GM18867 (cell line): ENCODE measurements at regions not wholly inside any gene's neighbourhood (a gene's known extent, or its start where the extent isn't known, plus 50 kb on each side); places are given as distances from the start of the nearest gene placed in this dataset.

Source experiments
- ATAC-seq: cut with Tn5 transposase; IDR thresholded peaks from one replicate; pipeline ENCODE4 v1.9.1; 2021; ENCODE audit warnings: mild to moderate bottlenecking, moderate library complexity; ENCODE audit not compliant: unreplicated experiment

DNA sequence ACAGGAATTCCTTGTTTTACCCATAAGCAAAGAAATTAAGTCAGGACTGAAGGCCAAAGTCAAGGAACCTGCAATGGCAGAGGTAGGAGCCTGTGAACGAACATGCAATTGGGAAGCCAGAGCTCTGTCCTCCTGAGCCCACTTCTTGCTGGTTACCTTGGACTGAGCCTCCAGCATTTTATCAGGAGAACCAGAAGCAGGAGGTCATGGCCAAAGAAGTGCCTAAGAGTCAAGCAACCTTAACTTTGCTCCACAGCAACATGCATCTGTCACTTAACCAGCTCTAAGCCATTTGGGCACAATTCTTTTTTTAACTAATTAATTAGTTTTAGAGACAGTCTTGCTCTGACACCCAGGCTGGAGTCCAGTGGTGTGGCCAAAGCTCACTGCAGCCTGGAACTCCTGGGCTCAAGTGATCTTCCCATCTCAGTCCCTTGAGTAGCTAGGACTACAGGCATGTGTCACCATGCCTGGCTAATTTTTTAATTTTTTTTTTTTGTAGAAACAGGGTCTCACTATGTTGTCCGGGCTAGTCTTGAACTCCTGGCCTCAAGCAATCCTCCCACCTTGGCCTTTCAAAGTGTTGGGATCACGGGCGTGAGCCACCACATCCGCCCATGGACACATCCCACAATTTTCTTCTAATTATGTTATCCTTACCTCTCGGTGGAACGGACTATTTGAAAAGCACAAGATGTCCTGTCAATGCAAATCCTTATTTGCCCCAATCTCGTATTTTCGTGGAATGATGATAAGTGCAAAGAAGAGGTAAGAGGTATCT lies 334.2 kb downstream of the CD83 start:
- ATAC-seq, result no peak

DNA sequence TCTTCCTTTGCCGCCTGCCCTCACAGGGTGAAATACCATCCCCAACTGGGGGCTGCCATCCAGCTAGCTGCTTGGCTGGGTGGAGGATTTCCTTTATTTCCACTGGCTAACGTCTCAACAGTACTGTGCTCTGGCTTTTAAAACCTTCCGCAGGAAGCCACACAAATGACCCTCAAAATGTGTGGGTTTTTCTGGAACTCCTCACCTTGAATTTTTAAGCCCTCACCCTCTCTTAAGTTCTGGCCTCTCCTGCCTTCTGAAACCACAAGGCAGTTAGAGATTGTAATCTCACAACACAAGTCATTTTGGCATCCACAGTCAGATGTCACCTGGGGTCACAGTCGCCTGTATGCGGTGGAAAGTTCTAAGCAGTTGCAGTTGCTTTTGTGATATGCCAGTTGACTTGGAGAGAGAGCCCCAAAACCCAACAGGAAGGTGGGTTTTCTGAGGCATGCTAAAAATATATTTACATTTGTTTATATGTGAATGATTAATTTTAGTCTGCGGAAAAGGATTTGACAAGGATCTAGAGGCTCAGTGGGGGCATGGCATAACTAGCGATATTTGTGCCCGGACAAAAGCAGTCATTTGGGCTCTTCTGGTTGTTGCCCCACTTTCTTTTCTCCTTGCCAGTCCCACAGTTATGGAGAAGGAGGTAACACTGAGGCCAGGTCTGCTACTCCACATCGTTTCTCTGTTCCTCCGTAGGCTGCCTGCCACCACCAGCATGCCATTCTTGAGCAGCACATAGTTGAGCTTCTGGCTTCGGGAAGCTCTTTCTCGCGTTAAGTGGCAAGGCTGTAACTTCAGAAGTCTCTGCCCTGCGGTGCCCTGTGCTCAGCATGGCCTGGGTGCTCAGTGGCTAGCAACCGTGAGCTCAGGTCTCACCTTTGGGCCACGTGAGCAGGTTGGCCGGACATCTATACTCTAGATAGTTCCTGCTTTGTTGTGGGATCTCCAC lies 335.3 kb downstream of the CD83 start:
- no peak for ATAC-seq

- ATAC-seq, result no peak
Observed at GRCh38 chr6:14453712-14454472, 336.3 kb downstream of the CD83 start.

- no peak for ATAC-seq
Observed at GRCh38 chr6:14454473-14454775, 336.9 kb downstream of the CD83 start.

GRCh38 chr6:14455427-14455826 lies 337.9 kb downstream of the CD83 start:
- no peak for ATAC-seq

GRCh38 chr6:14455876-14456648 lies 338.5 kb downstream of the CD83 start:
- no peak for ATAC-seq

DNA sequence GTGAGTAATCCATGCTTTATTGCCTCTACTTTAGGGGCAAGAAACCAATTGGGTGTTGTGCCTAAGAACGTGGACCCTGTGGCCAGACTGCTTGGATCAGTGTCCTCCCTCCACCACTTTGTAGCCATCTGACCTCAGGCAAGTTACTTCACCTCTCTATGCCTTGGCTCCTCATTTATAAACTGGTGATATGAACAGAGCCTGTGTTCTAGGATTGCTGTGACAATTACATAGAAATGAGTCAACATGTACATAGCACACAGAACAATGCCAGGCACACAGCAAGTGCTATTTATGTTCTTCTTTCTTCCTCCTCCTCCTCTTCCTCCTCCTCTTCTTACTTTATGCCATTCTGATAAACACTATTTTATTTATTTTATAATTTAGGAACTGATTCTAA lies 339.4 kb downstream of the CD83 start:
- no peak for ATAC-seq

DNA sequence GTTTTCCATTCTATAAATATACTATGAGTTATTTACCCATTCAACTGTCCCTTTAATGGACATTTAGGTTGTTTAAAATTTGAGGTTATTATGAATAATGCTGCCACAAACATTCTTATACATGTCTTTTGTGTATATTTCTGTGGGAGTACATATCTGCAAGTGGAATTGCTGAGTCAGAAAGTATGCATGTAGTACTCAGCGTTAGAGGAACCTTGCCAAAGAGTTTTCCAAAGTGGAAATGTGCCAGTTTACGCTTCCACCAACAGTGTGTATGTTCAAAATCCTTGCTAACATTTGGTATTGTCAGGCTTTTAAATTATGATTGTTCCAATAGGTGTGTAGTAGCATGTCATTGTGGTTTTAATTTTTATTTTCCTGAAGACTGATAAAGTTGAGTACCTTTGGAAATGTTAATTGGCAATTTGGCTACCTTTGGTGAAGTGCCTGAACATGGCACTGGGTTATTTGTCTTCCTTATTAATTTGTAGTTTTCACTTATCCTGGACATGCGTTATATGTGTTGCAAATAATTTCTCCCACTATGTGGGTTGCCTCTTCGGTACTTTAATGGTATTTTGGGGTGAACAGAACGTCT lies 341.2 kb downstream of the CD83 start:
- no peak for ATAC-seq

DNA sequence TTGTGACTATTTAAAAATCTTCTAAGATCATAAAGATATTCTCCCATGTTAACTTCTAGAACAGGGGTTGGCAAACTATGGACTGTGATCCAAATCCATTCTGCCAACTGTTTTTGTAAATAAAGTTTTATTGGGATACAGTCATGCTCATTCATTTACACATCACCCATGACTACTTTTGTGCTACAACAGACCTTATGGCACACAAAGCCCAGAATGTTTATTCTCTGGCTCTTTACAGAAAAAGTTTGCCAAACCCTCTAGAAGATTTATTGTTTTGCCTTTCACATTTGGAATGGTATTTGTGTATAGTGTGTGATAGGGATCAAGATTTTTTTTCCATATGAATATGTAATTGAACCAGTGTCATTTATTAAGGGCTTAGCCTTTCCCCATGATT lies 341.7 kb downstream of the CD83 start:
- no peak for ATAC-seq

- ATAC-seq, result no peak
Observed at GRCh38 chr6:14460556-14460955, 343.0 kb downstream of the CD83 start.

DNA sequence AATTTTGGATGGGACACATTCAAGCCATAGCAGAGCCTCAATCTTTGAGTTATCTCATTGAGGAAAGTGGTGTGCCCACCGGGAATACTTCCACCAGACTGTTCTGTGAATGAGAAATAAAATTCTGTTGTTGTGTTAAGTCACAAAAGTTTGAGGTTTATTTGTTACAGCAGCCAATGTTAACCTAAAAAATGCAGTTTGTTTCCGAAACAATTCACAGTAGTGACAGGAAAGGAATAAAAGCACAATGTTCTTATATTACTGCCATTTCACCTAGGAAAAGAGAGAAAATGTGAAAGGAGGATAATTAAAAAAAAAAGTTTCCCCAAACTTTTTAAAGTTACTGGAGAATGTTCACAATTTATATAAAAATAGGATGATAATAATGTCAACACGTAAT lies 344.6 kb downstream of the CD83 start:
- no peak for ATAC-seq

GRCh38 chr6:14462566-14462965 lies 345.0 kb downstream of the CD83 start:
- ATAC-seq, result no peak

- no peak for ATAC-seq
Observed at GRCh38 chr6:14463110-14463509, 345.5 kb downstream of the CD83 start.

- no peak for ATAC-seq
Observed at GRCh38 chr6:14464055-14464454, 346.5 kb downstream of the CD83 start.

DNA sequence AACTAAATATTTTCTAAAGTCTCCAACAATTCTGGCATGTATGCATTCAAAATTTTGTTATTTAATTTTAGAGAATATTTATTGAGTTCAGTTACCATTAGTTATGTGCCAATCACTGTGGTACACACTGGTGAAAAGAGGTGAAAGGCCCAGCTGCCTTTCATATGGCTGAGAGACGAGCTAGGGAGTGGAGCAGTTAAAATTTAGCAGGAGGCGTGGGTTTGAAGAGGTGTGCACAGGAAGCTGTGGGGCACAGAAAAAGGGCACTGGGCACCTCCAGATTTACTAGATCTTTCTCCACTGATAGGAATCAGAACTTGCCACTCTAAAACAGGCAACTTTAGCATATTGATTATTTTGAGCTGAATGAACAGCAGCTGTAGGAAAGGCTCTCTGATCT lies 347.1 kb downstream of the CD83 start:
- no peak for ATAC-seq

- ATAC-seq, result no peak
Observed at GRCh38 chr6:14466278-14466677, 348.7 kb downstream of the CD83 start.

- no peak for ATAC-seq
Observed at GRCh38 chr6:14467591-14467990, 350.0 kb downstream of the CD83 start.

GRCh38 chr6:14468647-14469321 lies 351.2 kb downstream of the CD83 start:
- no peak for ATAC-seq

GRCh38 chr6:14470101-14470500 lies 352.5 kb downstream of the CD83 start:
- ATAC-seq, result no peak

DNA sequence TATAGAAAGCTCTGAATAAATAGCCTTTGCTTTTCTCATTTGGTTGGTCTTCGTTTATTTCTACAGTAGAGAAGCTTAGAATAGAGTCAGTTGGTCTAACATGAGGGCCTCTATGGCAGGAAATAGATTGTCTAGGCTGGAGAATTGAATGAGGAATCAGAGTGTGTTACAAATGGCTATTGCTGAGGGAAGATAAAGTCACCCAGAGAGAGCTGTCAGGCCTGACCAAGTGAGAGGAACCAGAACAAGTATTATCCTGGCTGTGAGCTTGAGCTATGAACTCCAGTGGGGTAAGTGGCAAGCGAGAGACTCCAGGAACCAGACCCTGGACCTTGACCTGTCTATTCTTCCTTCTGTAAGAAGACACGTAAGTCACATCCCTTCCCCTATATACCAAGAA lies 353.1 kb downstream of the CD83 start:
- ATAC-seq, result no peak
